GM12874 (cell line): ENCODE measurements at regions not wholly inside any gene's neighbourhood (a gene's known extent, or its start where the extent isn't known, plus 50 kb on each side); places are given as distances from the start of the nearest gene placed in this dataset.

Experiments used
- TF ChIP-seq, protein P1 (sequence below): IDR thresholded peaks from 2 replicates; pipeline ENCODE4 v1.5.1; 2011; ENCODE audit warnings: low read depth, mild to moderate bottlenecking, control low read depth, low read length, moderate library complexity; ENCODE audit not compliant: insufficient read depth

DNA sequence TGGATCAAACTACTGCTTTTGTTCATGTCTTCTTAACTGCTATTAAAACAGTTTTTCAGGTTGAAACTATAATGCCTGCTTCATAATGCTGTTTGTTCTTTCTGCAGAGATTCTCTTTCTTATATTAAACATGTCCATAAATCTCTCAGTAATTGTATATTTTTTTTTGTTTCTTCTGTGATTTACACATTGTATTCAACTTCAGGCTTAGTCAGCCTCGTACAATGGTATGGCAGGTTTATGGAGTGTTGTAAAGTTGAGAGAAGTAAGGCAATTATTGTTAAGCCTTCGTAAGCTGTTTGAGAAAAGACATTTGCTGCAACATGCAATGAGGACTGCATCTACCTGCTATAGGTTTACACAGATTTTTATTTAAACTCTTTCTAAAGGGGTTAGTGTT, 977.1 kb downstream of the DIPK2A start:
- TF ChIP-seq, protein P1, sequence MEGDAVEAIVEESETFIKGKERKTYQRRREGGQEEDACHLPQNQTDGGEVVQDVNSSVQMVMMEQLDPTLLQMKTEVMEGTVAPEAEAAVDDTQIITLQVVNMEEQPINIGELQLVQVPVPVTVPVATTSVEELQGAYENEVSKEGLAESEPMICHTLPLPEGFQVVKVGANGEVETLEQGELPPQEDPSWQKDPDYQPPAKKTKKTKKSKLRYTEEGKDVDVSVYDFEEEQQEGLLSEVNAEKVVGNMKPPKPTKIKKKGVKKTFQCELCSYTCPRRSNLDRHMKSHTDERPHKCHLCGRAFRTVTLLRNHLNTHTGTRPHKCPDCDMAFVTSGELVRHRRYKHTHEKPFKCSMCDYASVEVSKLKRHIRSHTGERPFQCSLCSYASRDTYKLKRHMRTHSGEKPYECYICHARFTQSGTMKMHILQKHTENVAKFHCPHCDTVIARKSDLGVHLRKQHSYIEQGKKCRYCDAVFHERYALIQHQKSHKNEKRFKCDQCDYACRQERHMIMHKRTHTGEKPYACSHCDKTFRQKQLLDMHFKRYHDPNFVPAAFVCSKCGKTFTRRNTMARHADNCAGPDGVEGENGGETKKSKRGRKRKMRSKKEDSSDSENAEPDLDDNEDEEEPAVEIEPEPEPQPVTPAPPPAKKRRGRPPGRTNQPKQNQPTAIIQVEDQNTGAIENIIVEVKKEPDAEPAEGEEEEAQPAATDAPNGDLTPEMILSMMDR, result no peak

GRCh38 chr3:144953959-144954358, 982.3 kb downstream of the DIPK2A start:
- TF ChIP-seq, protein P1, result no peak

- TF ChIP-seq, protein P1, result no peak
Observed at GRCh38 chr3:144957398-144958101, 985.9 kb downstream of the DIPK2A start.

DNA sequence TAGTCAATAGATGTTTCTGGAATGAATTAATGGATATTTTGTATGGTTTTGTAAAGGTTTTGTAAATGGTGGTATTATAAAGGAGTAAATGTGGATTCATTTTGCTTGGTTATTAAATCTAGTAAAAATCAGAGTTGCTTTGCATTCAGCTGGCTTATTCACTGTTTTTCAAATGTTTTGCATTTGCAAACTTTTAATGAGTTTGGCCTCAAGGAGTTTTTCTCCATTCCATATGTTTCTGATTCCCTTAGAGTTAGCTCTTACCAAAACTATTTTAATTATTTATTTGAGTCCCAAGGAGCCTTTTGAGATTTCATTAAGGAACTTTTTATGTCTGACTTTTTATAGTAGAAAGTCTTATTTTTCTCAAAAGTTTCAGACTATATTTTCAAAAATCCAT, 992.2 kb downstream of the DIPK2A start:
- TF ChIP-seq, protein P1, result no peak

DNA sequence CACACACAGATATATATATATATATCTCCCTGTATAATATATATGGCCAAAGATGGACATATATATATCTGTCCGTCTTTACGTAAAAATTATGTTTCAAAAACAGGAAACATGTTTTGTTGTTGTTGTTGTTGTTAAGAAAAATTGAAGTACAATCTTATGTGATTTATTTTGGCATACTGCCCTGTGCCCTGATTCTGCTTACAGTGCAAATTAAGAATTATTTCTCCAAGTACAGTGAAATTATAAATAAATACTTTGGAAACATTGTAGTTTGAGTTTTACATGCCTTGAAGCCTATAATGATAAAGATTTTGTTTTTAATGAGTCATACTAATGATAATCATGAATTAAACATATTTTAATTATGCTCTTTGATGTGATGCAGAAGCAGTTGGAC, 994.9 kb downstream of the DIPK2A start:
- TF ChIP-seq, protein P1, result no peak

DNA sequence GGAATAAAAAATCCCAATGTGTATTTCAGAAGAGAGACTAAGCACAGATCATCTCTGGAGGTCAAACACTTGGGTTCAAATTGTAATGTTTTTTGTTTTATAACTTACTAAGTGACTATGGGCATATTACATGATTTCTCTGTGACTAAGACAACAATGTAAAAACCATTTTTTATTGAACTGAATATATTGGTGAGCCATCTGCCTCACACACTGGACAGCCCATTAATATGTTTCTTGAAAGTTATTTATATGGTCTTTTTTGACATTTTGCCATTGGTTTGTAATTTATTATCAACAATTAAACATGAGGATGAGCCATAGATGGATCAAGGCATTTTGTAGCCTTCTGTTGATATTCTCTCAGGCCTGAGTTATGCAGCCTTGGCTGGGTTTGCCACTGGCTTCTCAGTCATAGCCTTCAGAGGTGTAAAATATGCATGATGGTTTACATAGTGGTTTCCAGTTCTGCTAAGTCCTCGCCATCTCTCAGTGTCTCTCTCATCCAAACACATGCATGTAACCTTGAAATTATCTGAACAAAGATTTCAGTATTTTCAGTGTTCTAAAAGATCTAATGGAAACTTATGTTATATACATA, 997.2 kb downstream of the DIPK2A start:
- TF ChIP-seq, protein P1, result no peak

DNA sequence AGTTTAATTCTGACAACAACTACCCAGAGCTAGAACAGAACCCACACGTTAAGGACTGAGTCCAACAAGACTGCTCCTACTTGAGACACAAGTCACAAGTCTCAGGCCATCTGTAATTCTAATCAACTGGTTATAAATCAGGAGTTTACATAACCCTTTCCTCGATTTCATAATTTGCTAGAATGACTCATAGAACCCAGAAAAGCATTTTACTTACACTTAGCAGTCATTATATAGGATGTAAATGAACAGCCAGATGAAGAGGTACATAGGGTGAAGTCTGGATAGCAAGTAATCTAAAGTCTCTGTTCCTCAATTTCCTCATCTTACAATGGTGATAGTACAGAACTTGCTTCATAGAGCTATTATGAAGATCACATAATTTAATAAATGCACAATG, 1018.2 kb downstream of the DIPK2A start:
- TF ChIP-seq, protein P1, result no peak
